ENCODE measurements at regions not wholly inside any gene's neighbourhood (a gene's known extent, or its start where the extent isn't known, plus 50 kb on each side); places are given as distances from the start of the nearest gene placed in this dataset.

DNA sequence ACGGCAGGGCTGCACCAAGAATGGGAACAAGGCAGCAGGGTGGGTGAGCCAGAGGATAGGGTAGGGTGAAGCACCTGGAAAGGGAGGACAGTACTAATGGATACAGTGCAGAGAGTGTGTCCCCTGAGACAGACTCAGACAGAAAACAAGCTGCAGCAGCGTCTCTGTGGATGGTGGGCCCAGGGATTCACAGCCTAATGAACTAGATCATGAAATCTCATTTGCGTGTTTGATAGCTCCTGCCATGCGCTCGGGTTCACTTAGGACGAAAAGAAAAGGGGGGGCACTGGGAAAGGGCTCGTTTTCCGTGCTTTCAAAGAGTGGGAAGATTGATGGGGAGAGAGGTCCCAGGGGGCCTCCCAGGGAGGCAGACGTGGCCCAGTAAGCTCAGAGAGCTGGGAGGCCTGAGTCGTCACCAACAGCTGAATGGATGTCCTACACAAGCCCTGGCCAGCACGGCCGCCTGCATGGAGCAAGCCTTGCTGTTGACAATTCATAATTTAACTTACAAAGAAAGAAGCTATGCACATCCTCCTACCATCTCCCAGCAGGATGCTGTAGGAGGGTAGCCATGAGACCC, 446.9 kb downstream of the BCOR start:
- Histone ChIP-seq H3K4me3 (ENCODE audit: low read depth, low read length) (no peak overlapping the region), H3K27me3 (ENCODE audit: control insufficient read depth, insufficient read depth, low read length) (peaks cover 6% of the 10 kb centered on the region), H3K36me3 (ENCODE audit: control insufficient read depth, insufficient read depth, low read length) (no peaks in the 10 kb centered on the region)
- no peak for DNase-seq (ENCODE audit: low read depth)
- TF ChIP-seq, protein P1, sequence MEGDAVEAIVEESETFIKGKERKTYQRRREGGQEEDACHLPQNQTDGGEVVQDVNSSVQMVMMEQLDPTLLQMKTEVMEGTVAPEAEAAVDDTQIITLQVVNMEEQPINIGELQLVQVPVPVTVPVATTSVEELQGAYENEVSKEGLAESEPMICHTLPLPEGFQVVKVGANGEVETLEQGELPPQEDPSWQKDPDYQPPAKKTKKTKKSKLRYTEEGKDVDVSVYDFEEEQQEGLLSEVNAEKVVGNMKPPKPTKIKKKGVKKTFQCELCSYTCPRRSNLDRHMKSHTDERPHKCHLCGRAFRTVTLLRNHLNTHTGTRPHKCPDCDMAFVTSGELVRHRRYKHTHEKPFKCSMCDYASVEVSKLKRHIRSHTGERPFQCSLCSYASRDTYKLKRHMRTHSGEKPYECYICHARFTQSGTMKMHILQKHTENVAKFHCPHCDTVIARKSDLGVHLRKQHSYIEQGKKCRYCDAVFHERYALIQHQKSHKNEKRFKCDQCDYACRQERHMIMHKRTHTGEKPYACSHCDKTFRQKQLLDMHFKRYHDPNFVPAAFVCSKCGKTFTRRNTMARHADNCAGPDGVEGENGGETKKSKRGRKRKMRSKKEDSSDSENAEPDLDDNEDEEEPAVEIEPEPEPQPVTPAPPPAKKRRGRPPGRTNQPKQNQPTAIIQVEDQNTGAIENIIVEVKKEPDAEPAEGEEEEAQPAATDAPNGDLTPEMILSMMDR (IDR thresholded peaks at IDR 0.05; ENCODE audit: insufficient read depth, low read length, poor library complexity, severe bottlenecking), result no peak

DNA sequence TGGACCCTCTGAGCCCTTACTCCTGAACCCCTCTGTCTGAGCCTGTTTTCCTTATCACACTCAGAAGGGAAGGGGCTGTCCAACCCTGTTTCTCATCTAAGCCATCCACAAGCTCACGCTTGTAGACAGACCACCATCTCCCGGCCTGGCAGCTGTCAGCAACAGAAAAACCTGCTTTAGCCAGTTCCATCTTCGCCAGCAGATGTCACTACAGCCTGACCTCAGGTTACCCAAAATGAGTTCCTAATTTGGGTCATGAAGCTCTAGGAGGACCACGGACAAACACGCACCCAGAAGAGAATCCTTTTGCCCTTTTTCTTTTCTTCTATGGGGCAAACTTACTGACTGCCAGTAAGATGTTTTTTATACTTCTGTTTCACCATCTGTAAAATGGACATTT, 445.4 kb downstream of the BCOR start:
- Histone ChIP-seq H3K27me3 (ENCODE audit: control insufficient read depth, insufficient read depth, low read length) (peaks cover 6% of the 10 kb centered on the region), H3K36me3 (ENCODE audit: control insufficient read depth, insufficient read depth, low read length) (no peaks in the 10 kb centered on the region), H3K4me3 (ENCODE audit: low read depth, low read length) (no peak overlapping the region)
- TF ChIP-seq, protein P1 (IDR thresholded peaks at IDR 0.05; ENCODE audit: insufficient read depth, low read length, poor library complexity, severe bottlenecking), result peak; percentile 18
- no peak for DNase-seq (ENCODE audit: low read depth)

DNA sequence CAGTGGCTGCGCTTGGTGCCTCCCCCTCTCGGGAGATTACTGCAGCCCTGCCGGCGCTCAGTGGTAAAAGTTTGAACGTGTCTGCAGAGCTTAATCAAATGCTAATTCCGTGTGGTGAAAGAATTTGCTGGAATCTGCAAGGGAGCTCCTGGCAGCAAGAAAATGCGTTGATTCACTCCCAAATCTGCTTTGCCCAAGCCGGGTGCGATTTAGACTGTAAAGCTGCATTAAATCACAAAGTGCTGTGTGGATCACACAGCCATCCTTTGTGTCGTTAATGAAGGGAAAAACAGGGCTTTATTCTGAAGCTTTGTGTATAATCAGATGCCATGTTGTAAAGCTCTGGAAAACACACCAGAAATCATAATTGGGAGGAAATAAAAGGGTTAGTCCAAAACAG, 444.1 kb downstream of the BCOR start:
- H3K36me3 ChIP-seq (ENCODE audit: control insufficient read depth, insufficient read depth, low read length), result no peaks in the 10 kb centered on the region
- DNase-seq (ENCODE audit: low read depth), result no peak
- H3K4me3 ChIP-seq (ENCODE audit: low read depth, low read length), result no peak overlapping the region
- TF ChIP-seq, protein P1 (IDR thresholded peaks at IDR 0.05; ENCODE audit: insufficient read depth, low read length, poor library complexity, severe bottlenecking), result no peak
- H3K27me3 ChIP-seq (ENCODE audit: control insufficient read depth, insufficient read depth, low read length), result peaks cover 6% of the 10 kb centered on the region

DNA sequence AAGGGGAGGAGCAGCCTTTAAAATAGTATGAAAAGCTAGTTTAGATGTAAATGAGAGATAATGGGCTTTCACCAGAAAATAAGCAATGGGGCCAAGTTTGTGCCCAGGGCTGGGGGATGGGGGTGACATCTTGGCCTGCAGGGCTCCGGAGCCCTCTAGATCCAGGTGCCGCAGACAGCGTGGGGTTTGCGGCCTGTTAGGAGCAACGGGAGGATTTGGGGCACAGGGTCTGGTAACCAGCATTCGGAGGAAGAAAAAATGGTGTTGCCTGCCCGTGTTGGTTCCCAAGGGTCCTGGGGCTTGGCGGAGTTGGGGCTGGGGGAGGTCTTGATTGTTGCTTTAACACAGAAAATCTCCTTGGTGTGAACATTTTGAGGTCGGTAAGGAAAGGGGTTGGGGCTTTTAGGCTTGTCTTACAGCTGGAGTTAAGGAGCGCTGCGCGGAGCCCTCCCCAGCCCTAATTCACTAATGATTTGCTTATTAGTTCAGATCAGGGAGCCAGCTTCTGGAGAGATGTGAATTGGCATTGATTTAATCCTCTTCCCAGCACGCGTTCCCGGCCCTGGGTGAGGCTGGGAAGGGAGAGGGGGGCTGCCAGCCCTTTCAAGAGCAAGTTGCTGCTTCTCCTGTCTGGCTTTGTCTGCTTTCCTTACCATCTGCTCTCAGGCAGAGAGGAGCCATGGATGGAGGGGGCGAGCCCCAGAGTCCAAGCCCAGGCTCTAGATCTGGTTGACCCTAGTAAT, 443.4 kb downstream of the BCOR start:
- TF ChIP-seq, protein P1 (IDR thresholded peaks at IDR 0.05; ENCODE audit: insufficient read depth, low read length, poor library complexity, severe bottlenecking), result no peak
- Histone ChIP-seq H3K27me3 (ENCODE audit: control insufficient read depth, insufficient read depth, low read length) (peaks cover 6% of the 10 kb centered on the region), H3K4me3 (ENCODE audit: low read depth, low read length) (no peak overlapping the region), H3K36me3 (ENCODE audit: control insufficient read depth, insufficient read depth, low read length) (no peaks in the 10 kb centered on the region)
- no peak for DNase-seq (ENCODE audit: low read depth)

DNA sequence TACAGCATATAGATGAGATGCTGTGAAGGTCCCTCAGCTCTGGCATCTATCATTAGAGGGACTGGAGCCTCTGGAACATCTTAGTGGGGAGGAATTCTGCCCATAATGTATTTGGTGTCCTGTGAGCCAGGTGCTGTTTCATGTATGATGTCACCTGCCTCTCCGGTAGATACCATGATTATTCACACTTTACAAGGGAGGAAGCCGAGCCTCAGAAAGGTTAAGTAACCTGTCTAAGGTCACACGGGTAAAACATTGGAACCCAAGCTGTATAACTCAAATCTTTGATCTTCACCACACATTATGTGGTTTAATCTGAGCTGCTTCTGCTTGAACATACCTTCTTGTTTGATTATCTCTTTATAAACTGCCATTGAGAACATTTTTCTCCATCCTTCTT, 442.8 kb downstream of the BCOR start:
- no peaks in the 10 kb centered on the region for H3K36me3 ChIP-seq (ENCODE audit: control insufficient read depth, insufficient read depth, low read length)
- no peak for DNase-seq (ENCODE audit: low read depth)
- no peak overlapping the region for H3K4me3 ChIP-seq (ENCODE audit: low read depth, low read length)
- TF ChIP-seq, protein P1 (IDR thresholded peaks at IDR 0.05; ENCODE audit: insufficient read depth, low read length, poor library complexity, severe bottlenecking), result no peak
- peaks cover 6% of the 10 kb centered on the region for H3K27me3 ChIP-seq (ENCODE audit: control insufficient read depth, insufficient read depth, low read length)
